HG03354 (cell line): ENCODE measurements at regions not wholly inside any gene's neighbourhood (a gene's known extent, or its start where the extent isn't known, plus 50 kb on each side); places are given as distances from the start of the nearest gene placed in this dataset.

Experiments used
- ATAC-seq: cut with Tn5 transposase; IDR thresholded peaks from one replicate; pipeline ENCODE4 v1.9.1; 2021; ENCODE audit warnings: mild to moderate bottlenecking; ENCODE audit not compliant: unreplicated experiment, poor library complexity, severe bottlenecking

DNA sequence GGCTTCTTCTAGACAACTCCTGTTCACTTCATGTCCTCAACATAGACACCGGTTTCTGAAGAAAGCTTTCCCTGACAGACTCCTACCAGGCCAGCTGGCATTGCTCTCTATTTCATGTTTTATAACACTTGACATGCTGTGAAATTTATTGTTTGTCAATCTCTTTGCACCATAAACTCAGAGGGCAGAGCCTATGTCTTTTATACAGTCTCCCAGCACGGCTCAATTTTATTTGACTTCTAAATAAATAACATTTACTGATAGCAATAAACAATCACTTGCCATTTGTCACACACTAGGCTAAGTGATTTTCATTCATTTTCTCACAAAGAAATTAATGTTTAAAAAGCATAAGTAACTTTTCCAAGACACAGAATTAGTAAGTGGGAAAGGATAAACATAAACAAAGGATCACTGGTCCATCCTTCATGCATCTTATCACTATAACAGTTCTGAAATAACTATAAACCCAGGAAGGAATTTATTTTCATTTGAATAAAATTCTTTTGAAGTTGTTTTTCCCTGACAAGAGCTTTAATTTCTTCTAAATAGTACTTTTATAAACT lies 577.6 kb downstream of the TECRL start:
- no peak for ATAC-seq

DNA sequence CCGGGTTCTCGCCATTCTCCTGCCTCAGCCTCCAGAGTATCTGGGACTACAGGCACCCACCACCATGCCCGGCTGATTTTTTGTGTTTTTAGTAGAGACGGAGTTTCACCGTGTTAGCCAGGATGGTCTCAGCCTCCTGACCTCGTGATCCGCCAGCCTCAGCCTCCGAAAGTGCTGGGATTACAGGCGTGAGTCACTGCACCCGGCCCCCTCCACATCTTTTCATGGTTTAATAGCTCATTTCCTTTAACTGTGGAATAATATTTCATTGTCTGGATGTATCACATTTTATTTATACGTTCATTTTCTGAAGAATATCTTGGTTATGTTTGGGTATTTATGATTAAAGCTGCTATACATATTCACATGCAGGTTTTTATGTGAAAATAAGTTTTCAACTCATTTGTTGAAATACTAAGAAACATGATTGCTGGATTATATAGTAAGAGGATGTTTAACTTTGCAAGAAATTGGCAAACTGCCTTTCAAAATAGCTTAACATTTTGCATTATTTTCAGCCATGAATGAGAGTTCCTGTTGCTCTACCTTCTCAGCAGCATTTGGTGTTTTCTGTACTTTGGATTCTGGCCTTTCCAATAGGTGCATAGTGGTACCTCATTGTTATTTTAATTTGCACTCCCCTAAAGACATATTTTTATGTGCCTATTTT lies 591.9 kb downstream of the TECRL start:
- ATAC-seq, result no peak

DNA sequence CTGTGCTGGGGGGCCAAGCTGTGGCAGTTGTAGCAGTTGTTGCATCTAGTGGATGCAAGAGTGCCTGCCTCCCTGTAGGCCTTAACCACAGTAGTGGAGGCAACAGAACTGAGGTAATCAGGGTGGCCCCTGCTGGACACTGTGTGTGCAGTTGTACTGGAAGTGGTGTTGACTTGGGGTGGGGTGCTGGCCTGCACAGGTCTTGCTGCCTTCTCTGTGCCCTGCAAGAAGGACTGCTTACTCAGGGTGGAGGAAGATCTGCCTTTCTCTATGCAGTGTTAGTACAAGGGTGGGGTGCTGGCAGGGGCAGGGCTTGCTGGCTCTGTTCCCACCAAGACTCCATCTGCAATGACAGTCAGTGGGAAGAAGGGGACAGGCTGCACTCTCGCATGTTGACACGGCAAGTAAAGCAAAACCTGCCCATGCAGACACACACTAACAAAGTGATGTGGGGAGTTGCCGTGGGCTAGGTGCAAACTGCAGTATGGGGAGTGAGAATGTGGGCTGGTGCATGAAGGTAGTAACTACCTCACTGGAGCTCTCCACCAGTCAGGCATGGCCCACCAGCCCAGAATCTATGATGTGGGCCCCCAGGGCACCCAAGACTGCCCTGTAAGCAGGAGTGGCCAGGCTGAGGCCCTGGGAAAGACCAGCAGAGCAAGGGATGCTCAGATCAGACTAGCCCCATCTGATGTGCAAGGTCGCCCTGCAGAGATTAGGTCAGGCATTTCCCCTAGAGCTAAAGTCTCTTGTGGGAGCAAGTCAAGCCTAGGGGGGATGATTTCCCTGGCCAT lies 594.9 kb downstream of the TECRL start:
- no peak for ATAC-seq

DNA sequence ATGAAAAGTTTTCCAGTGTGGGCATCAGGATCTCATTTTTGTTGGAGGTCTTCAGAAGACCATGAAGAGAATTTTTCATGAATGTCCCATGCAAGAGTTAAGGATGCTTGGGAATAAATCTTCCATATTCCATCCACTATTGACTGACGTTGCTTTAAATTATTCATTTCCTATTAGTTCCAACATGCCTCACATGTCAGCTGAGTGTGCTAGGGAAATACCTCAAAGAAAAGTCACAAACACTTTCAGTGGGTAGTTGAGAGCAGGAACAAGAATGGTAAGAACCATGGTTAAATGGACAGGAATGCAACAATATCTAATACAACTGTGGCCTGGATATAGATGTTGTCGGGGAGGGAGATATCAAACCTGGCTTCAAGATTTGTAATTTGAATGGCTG lies 610.1 kb downstream of the TECRL start:
- ATAC-seq, result no peak

DNA sequence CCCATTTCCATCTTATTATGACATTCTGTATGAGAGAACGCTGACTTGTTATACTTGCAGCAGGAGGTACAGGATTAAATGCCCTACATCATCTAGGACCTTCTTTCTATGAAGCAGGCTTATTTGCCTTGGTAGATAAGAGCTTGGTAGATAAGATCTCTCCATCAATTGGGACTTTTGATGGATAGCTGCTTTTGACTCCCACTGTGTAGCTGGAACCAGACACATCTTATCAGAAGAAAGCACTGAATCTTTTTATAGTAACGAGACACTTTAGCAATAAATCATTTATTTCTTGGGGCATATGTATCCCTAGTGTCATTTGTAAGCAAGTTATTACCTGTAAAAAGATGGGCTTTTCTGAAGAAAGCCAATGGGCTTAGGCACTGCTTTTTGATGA lies 613.9 kb downstream of the TECRL start:
- no peak for ATAC-seq

DNA sequence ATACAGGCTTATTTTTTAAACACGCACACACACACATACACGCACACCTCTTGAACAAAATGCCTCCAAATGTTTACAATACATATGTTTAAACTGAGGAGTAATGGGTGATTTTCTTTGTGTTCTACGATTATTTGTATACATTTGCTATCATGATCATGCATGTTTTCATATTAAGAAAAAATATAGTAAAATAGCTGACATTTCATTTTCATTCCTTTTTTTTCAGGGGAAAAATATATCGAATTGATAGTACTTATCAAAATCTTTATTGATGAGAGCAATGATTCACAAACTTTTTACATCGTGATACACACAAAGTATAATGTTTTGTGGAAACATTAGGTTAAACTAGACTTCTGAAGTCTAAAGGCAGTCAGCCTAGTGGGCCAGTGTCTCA lies 618.9 kb downstream of the TECRL start:
- ATAC-seq, result no peak

DNA sequence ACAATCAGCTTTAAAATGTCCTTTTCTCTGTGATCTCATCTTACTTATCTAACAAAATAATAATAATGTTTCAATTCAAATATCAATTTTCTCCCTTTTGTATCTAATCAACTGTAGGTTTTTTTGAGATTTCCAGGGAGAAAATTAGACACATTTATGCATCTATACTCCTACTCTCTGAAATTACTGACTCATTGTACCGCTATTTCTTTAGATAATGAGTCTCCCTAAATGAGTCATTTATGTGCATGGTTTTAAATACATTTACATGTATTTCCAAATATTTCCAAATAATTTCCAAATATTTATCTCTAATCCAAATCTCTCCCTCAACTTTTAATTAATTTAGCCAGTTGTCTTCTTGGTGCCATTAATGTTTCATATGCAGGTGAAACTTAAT lies 621.0 kb downstream of the TECRL start:
- ATAC-seq, result no peak

DNA sequence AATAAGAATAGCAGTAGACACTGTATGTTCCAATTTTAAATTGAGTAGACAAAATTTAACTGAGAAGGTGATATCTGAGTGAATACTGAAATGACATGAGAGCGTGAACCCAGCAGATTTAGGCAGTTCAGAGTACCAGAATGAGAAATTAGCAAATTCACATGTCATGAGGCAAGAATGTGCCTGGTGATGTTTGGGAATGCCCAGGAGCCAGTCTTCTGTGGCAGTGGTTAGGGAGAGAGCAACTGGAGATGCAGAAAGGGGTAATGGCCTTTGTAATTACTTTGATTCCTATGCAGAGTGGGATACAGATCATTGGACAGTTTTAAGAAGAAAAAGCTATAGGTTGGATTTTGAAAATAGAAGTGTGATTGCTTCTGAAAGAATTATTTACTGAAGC lies 621.9 kb downstream of the TECRL start:
- ATAC-seq, result no peak

DNA sequence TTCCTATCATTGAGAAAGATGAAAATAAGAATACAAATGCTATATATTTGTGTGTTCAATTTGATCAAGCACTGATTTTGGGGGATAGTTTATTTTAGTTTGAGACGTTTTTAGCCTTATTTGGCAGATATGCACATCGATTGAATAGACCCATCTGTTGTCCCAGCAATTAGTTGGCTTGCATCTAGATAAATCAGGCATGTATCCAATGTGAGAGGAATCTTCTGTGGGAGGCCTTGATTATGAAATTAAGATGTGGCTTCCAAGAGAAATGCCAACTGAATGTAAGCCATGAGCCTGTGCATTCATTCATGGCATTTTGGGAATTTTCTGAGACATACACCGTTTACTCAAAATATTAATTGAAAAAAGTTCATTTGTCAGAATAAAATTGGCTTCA lies 623.1 kb downstream of the TECRL start:
- no peak for ATAC-seq

DNA sequence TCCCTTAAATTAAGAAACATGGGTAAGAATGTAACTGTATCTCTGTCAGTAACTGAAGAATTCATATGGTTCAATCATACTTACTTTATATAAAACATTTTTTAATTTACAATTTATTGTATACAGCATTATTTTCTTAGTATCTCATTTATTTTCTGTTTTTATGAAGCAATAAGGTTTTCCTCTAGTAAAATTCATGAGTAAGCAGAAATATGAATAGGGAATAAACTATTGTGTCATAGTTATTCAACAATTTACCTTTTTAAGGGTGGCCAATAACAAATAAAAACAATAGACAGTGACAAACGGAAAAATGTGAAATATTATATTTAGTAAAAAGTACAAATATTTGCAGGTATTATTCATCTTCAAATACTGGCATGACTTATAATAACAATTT lies 624.4 kb downstream of the TECRL start:
- no peak for ATAC-seq

DNA sequence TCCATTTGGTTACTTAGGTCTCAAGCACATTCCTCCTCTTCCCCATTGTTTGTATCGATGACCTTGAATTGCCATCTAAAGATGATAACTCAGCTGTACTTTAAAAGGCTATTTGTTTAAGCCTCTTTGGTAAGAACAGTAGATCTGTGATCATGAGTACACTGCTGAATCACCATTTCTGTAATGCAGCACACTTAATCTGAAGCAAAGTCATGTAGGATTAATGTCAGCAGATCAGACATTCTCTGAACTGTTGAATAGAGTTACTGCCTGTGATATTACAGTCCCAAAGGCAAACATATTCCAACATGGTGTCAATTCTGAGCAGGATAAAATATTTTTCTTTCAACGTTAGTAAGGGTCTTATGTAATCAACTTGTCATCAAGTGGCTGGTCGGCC lies 631.6 kb downstream of the TECRL start:
- no peak for ATAC-seq

DNA sequence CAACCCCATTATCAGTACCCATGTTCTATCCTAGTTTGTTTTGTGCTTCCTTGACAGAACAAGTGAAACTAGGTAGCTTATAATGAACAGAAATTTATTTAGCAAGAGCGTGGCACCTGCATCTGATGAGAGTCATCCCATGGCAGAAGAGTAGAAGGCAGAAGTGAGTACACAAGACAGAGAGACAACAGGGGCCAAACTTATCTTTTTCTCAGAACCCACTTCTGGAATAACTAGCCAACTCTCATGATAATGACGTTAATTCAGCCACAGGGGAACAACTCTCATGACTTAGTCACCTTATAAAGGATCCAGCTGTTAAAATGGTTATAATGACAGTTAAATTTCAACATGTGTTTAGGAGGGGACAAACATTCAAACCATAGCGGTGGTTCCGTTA lies 644.9 kb downstream of the TECRL start:
- no peak for ATAC-seq

DNA sequence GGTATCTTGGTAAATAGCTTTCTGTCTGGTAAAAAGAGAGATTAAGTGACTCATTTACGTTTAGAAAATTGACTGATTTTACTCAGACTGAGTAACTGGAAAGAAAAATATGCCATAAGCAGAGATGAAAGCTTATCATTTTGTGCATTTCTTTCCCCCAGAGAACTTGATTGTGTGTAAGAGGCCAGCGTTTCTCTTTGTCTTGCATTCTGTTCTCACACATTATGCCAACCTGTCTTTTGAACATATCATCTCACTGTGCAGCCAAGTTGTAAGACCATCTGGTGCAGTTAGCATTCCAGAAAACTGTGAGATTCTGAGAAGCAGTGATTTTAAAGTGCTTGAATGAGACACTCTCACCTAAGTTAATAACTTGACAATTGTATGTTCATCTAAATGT lies 651.3 kb downstream of the TECRL start:
- ATAC-seq, result no peak

DNA sequence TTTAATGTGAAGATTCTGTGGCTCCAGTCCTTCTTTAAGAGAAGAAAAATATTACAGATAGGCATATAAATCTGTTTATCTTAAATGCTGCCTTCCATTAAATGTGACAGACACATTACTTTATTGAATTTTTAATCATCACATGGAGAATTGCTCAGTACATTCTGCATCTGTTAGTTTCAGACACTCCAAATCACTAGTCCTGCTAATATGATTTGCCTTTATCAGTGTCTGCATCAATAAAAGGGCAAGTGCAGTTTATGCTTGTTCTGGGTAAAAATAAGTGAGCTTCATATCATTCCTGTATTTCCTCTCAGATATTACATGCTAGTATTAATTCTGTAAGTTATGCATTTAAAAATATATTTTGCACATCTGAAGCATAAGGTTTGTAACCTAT lies 666.4 kb downstream of the TECRL start:
- ATAC-seq, result no peak

DNA sequence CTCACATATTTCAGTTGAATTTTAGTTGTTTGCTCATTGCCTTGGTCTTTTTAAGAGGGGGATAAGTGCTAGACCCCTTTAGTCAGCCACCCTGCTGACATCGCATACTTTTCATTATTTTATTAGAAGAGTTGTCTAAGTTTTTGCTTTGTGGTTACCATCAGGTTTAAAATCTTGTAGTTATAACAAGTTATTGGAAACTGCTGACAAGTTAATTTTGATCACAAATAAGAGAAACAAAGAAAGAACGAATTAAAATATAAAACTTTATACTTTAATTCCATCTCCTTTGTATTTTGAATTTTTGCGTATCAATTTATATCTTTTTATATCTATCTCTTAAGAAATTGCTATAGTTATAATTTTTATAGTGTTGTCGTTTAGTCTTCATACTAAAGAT lies 679.7 kb downstream of the TECRL start:
- no peak for ATAC-seq

DNA sequence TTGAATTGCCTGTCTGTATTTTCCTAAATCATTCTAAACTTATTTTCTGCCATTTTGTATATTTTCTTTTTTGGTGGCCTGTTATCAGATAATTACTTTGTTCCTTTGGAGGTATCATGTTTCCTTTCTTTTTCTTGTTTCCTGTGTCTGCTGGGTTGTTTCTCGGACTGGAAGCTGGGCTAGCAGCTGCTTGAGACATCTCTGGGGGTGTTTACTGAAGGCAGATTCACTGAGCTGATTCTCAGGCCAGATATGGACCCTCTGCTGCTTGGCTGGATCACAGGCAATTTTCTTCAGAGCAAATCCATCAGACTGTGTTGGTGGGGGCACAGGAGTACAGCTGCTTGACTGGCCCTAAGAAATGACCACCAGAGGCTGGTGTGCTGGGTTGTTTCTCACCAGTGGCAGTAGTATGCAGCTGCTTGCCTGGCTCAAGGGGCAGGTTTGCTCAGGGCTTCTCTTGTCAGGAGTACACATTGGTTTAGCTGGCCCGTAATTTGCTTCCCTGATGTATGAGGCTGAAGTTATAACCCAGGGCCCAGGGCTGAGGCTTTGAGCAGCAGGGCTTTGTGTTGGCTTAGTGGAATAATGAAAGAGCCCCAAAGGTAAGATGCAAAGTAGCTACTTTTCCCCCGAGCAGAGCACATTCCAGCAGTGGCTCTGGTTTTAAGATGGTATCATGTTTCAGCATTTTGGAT lies 680.6 kb downstream of the TECRL start:
- no peak for ATAC-seq

DNA sequence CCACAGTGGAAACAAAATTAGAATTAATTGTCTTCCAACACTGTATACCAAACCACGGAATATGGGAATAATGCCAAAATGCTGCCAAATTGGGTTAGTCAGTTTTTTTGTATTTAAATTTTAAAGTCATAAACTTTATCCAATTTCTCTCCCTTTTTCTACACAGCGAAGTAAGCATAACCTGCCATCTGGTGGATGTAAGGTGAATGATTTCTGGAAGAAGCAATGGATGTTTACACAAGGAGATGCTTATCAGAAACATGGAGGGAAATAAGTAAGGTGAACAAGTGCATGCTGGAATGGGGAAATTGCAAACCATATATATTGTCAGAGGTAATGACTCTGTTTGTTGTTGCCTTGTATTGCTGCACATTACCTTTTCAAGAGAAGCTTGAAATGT lies 691.9 kb downstream of the TECRL start:
- ATAC-seq, result no peak

DNA sequence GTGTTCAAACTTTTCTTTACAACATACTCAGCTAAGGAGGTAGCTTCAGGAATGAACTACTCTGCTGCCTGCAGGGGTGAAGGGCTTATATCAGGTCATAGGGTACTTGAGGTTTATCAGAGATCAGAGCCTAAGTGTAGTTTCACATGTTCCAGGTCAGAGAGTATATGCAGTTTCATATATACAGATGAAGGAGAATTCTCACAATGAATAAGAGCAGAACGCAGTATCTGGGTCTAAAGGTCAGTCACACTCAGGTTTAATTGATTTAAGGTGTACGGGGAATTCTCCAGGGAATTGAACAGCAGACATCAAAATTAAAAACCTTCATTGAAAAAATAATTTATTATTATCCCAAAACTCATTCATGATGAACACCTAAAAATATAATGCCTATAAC lies 700.6 kb downstream of the TECRL start:
- no peak for ATAC-seq

DNA sequence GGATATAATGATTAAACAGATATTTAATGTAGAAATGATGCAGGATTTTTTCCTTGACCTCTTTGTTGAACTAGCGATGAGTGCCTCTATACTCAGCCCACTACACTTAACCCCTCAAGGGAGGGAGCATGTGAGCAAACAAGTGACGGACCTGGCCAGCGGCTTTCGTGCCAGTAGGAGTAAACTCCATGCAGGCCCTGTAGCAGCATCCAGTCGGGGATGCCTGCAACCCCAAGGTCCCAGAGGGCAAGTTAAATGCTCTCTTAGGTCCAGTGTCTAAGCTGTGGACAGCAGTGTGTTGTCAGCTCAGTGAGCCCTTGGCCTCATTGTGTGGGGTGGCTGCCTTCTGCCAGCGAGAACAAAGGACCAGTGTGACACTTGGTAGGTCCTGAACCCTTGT lies 708.7 kb downstream of the TECRL start:
- ATAC-seq, result no peak

DNA sequence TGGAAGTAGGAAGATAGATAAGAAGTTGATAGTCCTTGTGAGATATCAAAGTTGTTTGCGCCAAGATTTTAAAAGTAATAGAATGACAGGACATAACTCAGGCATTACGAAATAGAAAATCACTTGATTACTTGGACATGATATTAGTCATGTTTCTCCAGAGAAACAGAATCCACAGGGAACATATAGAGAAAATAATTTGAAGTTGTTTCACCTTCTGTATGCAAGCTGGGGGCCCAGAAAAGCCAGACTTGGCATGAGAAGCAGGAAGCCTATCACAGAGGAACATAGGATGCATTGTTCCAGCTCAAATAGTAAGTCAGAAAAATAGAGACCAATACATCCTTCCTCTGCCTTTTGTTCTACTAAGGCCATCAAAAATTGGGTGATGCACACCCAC lies 715.9 kb downstream of the TECRL start:
- ATAC-seq, result no peak
